HCT116 (cell line): ENCODE measurements at regions not wholly inside any gene's neighbourhood (a gene's known extent, or its start where the extent isn't known, plus 50 kb on each side); places are given as distances from the start of the nearest gene placed in this dataset.

Experiments
- ATAC-seq: fragments of 200-7000 bp; cut with Tn5 transposase; 2 replicates; pipeline ENCODE4 v1.9.1; 2020; ENCODE audit warnings: mild to moderate bottlenecking, moderate library complexity
- BruUV-seq: library from RNA; stranded (reverse); fragments of 400-500 nt; replicated peaks from 2 replicates; lab custom pipeline; 2021; lab: Mats Ljungman, UMichigan
- CTCF ChIA-PET: fragments of 300-600 bp; sonication (Branson Sonifier 250); formaldehyde crosslinking; loops from one replicate; lab custom pipeline; 2021; ENCODE audit warnings: antibody characterized with exemption; lab: Charles Lee
- POLR2A ChIA-PET: fragments of 300-600, 350-600 bp; sonication (Branson Sonifier 250); formaldehyde crosslinking; loops from one replicate; lab custom pipeline; 2021; ENCODE audit warnings: antibody characterized with exemption; lab: Charles Lee
- RAD21 ChIA-PET, 2 experiments: fragments of 300-600 bp; sonication (Branson Sonifier 250); formaldehyde crosslinking; loops; one replicate each; lab custom pipeline; 2023; ENCODE audit warnings: low total read pairs in 2 of 2; ENCODE audit not compliant: uncharacterized antibody in 2 of 2, unreplicated experiment in 2 of 2, low non-redundant PET in 1 of 2; lab: Charles Lee
- DNase-seq: peaks from one replicate; pipeline ENCODE4 v3.0.0-alpha.2; 2010; ENCODE audit warnings: low read depth, low spot score
- H2AFZ ChIP-seq: fragments of 200-600 bp; shearing (Covaris generic), sonication (generic); 2 replicates; pipeline ENCODE4 v1.6.1; 2017; ENCODE audit warnings: low read depth, mixed run types, mixed read lengths, antibody characterized with exemption, low read length; ENCODE audit not compliant: poor library complexity, severe bottlenecking
- H3K27ac ChIP-seq: 2 replicates; pipeline ENCODE4 v1.5.1; 2012; ENCODE audit warnings: low read depth, low read length
- H3K27me3 ChIP-seq: fragments of 200-600 bp; sonication (generic); 2 replicates; pipeline ENCODE4 v1.6.1; 2016; ENCODE audit warnings: mixed run types, low read length, mixed read lengths; ENCODE audit not compliant: insufficient read depth
- H3K36me3 ChIP-seq, 2 experiments: fragments of 200-500 bp in 1 of 2; fragments of 200-600 bp in 1 of 2; sonication (Bioruptor generic) in 1 of 2; sonication (generic) in 1 of 2; 2 replicates each; pipeline versions ENCODE4 v1.5.1 to v1.6.1; 2014 to 2016; ENCODE audit warnings: low read length in 2 of 2, inconsistent platforms in 1 of 2, mixed read lengths in 1 of 2, mixed run types in 1 of 2; ENCODE audit not compliant: insufficient read depth in 2 of 2, control insufficient read depth in 1 of 2
- H3K4me1 ChIP-seq, 2 experiments: fragments of 200-600 bp in 1 of 2; sonication (generic) in 1 of 2; 2 replicates each; pipeline versions ENCODE4 v1.5.1 to v1.6.1; 2012 to 2017; ENCODE audit warnings: low read length in 2 of 2, inconsistent platforms in 1 of 2, mild to moderate bottlenecking in 1 of 2, mixed read lengths in 1 of 2, mixed run types in 1 of 2, moderate library complexity in 1 of 2; ENCODE audit not compliant: insufficient read depth in 2 of 2, control insufficient read depth in 1 of 2
- H3K4me2 ChIP-seq: fragments of 200-600 bp; sonication (generic); 2 replicates; pipeline ENCODE4 v1.6.1; 2017; ENCODE audit warnings: mixed run types, low read length, mixed read lengths
- H3K4me3 ChIP-seq, 2 experiments: fragments of 200-600 bp in 1 of 2; sonication (generic) in 1 of 2; replicated peaks in 1 of 2; 2 replicates each; pipeline ENCODE4 v1.5.1; 2011 to 2016; ENCODE audit warnings: low read length in 2 of 2, control low read depth in 1 of 2, low read depth in 1 of 2, mild to moderate bottlenecking in 1 of 2, mixed read lengths in 1 of 2, mixed run types in 1 of 2
- H3K79me2 ChIP-seq: fragments of 200-600 bp; sonication (generic); 2 replicates; pipeline ENCODE4 v1.6.1; 2017; ENCODE audit warnings: mild to moderate bottlenecking, mixed run types, low read length, moderate library complexity, mixed read lengths; ENCODE audit not compliant: insufficient read depth
- H3K9ac ChIP-seq: fragments of 200-600 bp; sonication (generic); 2 replicates; pipeline ENCODE4 v1.6.1; 2016; ENCODE audit warnings: low read length, mixed read lengths
- H3K9me2 ChIP-seq: fragments of 200-600 bp; sonication (generic), shearing (Covaris generic); 2 replicates; pipeline ENCODE4 v1.6.1; 2017; ENCODE audit warnings: mixed run types, mild to moderate bottlenecking, moderate library complexity; ENCODE audit not compliant: insufficient read depth
- H3K9me3 ChIP-seq, 2 experiments: fragments of 200-500 bp in 1 of 2; fragments of 200-600 bp in 1 of 2; sonication (Bioruptor generic) in 1 of 2; sonication (generic) in 1 of 2; 2 replicates each; pipeline ENCODE4 v1.6.1; 2014 to 2017; ENCODE audit warnings: low read length in 2 of 2, mixed read lengths in 2 of 2, inconsistent platforms in 1 of 2, low read depth in 1 of 2, mild to moderate bottlenecking in 1 of 2, mixed run types in 1 of 2, moderate library complexity in 1 of 2; ENCODE audit not compliant: control insufficient read depth in 1 of 2, insufficient read depth in 1 of 2
- H4K20me1 ChIP-seq: fragments of 200-600 bp; sonication (generic), shearing (Covaris generic); 2 replicates; pipeline ENCODE4 v1.6.1; 2017; ENCODE audit warnings: mixed run types, mild to moderate bottlenecking, moderate library complexity; ENCODE audit not compliant: insufficient read depth
- ATF3 ChIP-seq: IDR thresholded peaks from 2 replicates; pipeline ENCODE4 v1.6.1; 2012
- CBX3 ChIP-seq: IDR thresholded peaks from 2 replicates; pipeline ENCODE4 v1.6.1; 2012; ENCODE audit warnings: low read depth
- CEBPB ChIP-seq: IDR thresholded peaks from 2 replicates; pipeline ENCODE4 v1.6.1; 2012; ENCODE audit warnings: low read depth
- CTCF ChIP-seq, 3 experiments: fragments of 200-600 bp in 1 of 3; sonication (generic) in 1 of 3; IDR thresholded peaks in 2 of 3; conservative IDR thresholded peaks in 1 of 3; 2 replicates each; pipeline ENCODE4 v1.5.1; 2012 to 2017; ENCODE audit warnings: low read depth in 2 of 3, low read length in 2 of 3, antibody characterized with exemption in 1 of 3, borderline replicate concordance in 1 of 3, control low read depth in 1 of 3, mild to moderate bottlenecking in 1 of 3, mixed read lengths in 1 of 3, mixed run types in 1 of 3, moderate library complexity in 1 of 3; ENCODE audit not compliant: insufficient read depth in 1 of 3
- EGR1 ChIP-seq: IDR thresholded peaks from 2 replicates; pipeline ENCODE4 v1.6.1; 2012; ENCODE audit warnings: low read depth
- ELF1 ChIP-seq: IDR thresholded peaks from 2 replicates; pipeline ENCODE4 v1.6.1; 2012; ENCODE audit warnings: low read depth, borderline replicate concordance
- EZH2 ChIP-seq: fragments of 200-600 bp; sonication (generic); IDR thresholded peaks from 2 replicates; pipeline ENCODE4 v1.6.1; 2017; ENCODE audit warnings: antibody characterized with exemption, mixed run types
- EZH2phosphoT487 ChIP-seq: fragments of 200-600 bp; IDR thresholded peaks from 2 replicates; pipeline ENCODE4 v1.6.1; 2018; ENCODE audit warnings: antibody characterized with exemption, borderline replicate concordance
- FOSL1 ChIP-seq: IDR thresholded peaks from 2 replicates; pipeline ENCODE4 v1.6.1; 2012; ENCODE audit warnings: low read depth
- JUND ChIP-seq: IDR thresholded peaks from 2 replicates; pipeline ENCODE4 v1.6.1; 2012
- MAX ChIP-seq: IDR thresholded peaks from 2 replicates; pipeline ENCODE4 v1.6.1; 2012
- REST ChIP-seq: IDR thresholded peaks from 2 replicates; pipeline ENCODE4 v1.6.1; 2012; ENCODE audit warnings: low read depth
- SIN3A ChIP-seq: IDR thresholded peaks from 2 replicates; pipeline ENCODE4 v1.6.1; 2012; ENCODE audit warnings: low read depth
- SP1 ChIP-seq: IDR thresholded peaks from 2 replicates; pipeline ENCODE4 v1.6.1; 2012; ENCODE audit warnings: low read depth
- SRF ChIP-seq: IDR thresholded peaks from 2 replicates; pipeline ENCODE4 v1.6.1; 2012; ENCODE audit warnings: low read depth
- YY1 ChIP-seq: IDR thresholded peaks from 2 replicates; pipeline ENCODE4 v1.6.1; 2011; ENCODE audit warnings: low read length, low read depth, moderate library complexity, mild to moderate bottlenecking; ENCODE audit not compliant: insufficient replicate concordance; ENCODE audit errors: extremely low read depth
- ZFX ChIP-seq: fragments of 450-650 bp; IDR thresholded peaks from 2 replicates; pipeline ENCODE4 v1.6.1; 2017
- ZNF274 ChIP-seq: fragments of 200-500 bp; sonication (Bioruptor generic); IDR thresholded peaks from 2 replicates; pipeline ENCODE4 v1.6.1; 2014; ENCODE audit warnings: mild to moderate bottlenecking, low read depth, low read length, inconsistent platforms
- intact Hi-C: fragments of 100-400 bp; cut with micrococcal nuclease; formaldehyde crosslinking; loops from 2 replicates; pipeline ENCODE4 v1.10.0; 2022

- H3K79me2 ChIP-seq = no peaks in the 10 kb centered on the region
- ATAC-seq = no peak
- no peak overlapping the region for H2AFZ ChIP-seq
- no peak for TF ChIP-seq JUND
- TF ChIP-seq MAX = no peak
- no peak for TF ChIP-seq EGR1
- TF ChIP-seq ATF3 = no peak
- no peak for TF ChIP-seq ELF1
- TF ChIP-seq EZH2 = no peak
- no peak for TF ChIP-seq CBX3
- no peak for TF ChIP-seq EZH2phosphoT487
- TF ChIP-seq REST = no peak
- TF ChIP-seq ZFX = no peak
- TF ChIP-seq FOSL1 = no peak
- TF ChIP-seq SP1 = no peak
- TF ChIP-seq YY1 = no peak
- no peak for TF ChIP-seq CTCF (IDR thresholded peaks at IDR 0.05 in 2 of 3, conservative IDR thresholded peaks at IDR 0.05 in 1 of 3; ENCODE audit: borderline replicate concordance in 1 of 3, insufficient read depth in 1 of 3, low read depth in 2 of 3, low read length in 2 of 3)
- no peak for TF ChIP-seq SRF
- TF ChIP-seq SIN3A = no peak
- no peak for TF ChIP-seq CEBPB
- no peak for TF ChIP-seq ZNF274
- TF ChIP-seq, all 23 proteins: peak for 0
- no TSS peak for BruUV-seq
- H3K4me2 ChIP-seq = no peak overlapping the region
- no peaks in the 10 kb centered on the region for H3K9me2 ChIP-seq
- H3K9me3 ChIP-seq = no peaks in the 10 kb centered on the region
- H3K27me3 ChIP-seq = peaks cover 27% of the 10 kb centered on the region; the same call in 1 of the 2 replicates
- DNase-seq = no peak
- H3K4me3 ChIP-seq = no peak overlapping the region
- H3K27ac ChIP-seq = no peak overlapping the region
- intact Hi-C loops = no loop called here
- no peak overlapping the region for H3K9ac ChIP-seq
- H3K36me3 ChIP-seq = no peaks in the 10 kb centered on the region
- ChIA-PET CTCF (no interaction called here), POLR2A (no interaction called here), RAD21 (no interaction called here)
- no peaks in the 10 kb centered on the region for H4K20me1 ChIP-seq
- peaks cover 20 to 25% of the 10 kb centered on the region in 2 experiments for H3K4me1 ChIP-seq
Observed at GRCh38 chr9:134548185-134548584, 93.4 kb upstream of the COL5A1 start.
